ENCODE measurements at regions not wholly inside any gene's neighbourhood (a gene's known extent, or its start where the extent isn't known, plus 50 kb on each side); places are given as distances from the start of the nearest gene placed in this dataset.

DNA sequence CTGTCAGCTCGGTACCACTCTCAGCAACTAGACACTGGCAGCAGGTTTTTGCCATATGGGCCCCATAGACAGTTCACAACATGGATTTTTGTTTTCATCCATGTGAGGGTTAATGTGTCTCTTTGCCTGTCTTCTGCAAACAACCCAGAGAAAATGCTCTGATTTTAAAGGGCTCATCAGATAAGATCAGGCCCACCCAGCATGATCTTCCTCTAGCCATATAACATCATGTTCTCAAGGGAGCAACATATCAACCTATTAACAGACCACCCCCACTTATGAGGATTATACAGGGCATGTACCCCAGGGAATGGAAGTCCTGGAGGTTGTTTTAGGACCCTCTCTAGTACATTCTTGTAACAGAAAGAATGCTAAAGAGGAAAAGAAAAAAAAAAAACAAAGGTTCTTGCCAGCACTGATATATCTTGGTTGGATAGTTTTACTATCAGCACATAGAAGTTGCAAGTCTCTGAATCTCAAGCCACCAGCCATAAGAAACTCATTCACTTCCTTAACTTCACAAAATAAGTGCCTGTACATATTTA lies 1015.1 kb downstream of the TLE4 start:
- DNase-seq = no peak

- DNase-seq = no peak
Observed at GRCh38 chr9:80571953-80572352, 1000.2 kb downstream of the TLE4 start.

DNA sequence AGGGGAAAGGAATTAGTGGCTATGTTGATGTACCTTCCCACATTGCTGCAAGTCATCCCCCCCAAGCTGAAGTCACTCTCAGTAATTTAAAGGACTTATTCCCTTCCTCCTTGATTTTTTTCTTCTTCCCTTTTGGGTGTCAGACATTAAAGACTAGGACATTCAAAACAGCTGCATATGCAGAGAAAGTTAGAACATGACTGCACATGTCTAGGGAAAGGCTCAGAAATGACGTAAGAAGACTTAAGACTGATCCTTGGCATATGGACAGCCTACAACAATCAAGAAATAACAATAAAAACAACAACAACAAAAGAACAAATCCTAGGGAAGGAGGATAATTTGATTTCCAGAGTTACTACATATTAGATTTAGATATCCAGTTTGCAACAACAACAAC lies 997.5 kb downstream of the TLE4 start:
- DNase-seq = no peak

GRCh38 chr9:80561526-80561925 lies 989.8 kb downstream of the TLE4 start:
- DNase-seq = no peak

- DNase-seq = no peak
Observed at GRCh38 chr9:80560976-80561375, 989.2 kb downstream of the TLE4 start.

- DNase-seq = no peak
Observed at GRCh38 chr9:80557256-80557655, 985.5 kb downstream of the TLE4 start.

DNA sequence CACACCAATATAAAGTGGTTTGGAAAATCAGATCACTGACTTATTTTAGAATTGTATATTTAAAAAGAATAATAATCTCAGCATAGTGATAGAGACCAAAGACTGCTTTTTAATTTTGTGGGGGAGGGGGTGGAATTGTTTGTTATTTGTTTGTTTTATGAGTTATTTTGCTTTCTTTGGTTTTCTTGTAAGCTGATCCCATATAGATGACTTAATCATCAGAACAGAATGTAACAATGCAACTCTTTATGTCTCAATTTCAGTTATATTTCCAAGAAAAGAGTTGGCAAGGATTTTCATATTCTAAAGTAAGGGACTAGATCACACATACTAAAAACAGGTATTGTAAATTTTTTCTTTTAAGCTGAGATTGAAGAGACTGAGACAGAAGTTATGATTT lies 984.9 kb downstream of the TLE4 start:
- DNase-seq = no peak

- DNase-seq = no peak
Observed at GRCh38 chr9:80555782-80556325, 984.1 kb downstream of the TLE4 start.

GRCh38 chr9:80554856-80555255 lies 983.1 kb downstream of the TLE4 start:
- DNase-seq = no peak

- no peak for DNase-seq
Observed at GRCh38 chr9:80554301-80554700, 982.5 kb downstream of the TLE4 start.

DNA sequence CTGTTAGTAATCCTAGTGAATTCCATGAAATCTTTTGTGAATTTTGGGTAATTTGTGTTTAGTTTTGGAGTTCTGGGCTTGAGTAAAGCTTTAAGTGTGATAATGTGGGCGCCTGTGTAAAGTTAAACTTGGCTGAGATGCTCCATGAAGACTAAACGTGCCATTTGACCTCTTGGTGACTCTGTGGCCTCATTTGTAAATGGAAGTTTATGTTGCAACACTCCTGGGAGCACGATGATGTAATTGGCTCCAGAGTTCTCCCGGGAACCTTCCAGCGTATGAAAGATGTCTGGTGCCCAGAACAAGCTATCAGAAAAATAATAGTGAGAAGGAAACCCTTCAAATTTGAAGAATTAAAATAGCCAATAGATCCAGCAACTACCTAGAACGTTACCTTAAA lies 981.2 kb downstream of the TLE4 start:
- no peak for DNase-seq

- DNase-seq = no peak
Observed at GRCh38 chr9:80550181-80550580, 978.4 kb downstream of the TLE4 start.

GRCh38 chr9:80547613-80548012 lies 975.8 kb downstream of the TLE4 start:
- no peak for DNase-seq

DNA sequence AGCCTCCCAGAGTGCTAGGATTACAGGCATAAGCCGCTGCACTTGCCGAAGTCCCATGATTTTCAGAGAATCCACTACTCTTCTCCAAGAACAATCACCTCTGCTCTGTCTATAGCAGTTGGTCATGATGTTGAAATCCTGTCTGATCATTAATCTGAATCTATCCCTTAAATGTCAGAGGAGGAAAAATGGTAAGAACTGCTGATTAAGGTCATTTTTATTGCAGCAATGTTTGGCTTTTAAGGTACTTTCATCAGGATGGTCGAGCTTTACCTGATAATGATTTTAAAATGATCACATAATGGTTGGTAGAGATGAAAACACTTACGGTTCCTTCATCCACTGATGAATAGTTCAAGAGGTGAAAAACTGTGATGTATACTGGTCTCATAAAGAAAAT lies 968.6 kb downstream of the TLE4 start:
- no peak for DNase-seq

- no peak for DNase-seq
Observed at GRCh38 chr9:80538976-80539375, 967.2 kb downstream of the TLE4 start.

GRCh38 chr9:80522465-80522864 lies 950.7 kb downstream of the TLE4 start:
- no peak for DNase-seq

GRCh38 chr9:80521151-80521550 lies 949.4 kb downstream of the TLE4 start:
- DNase-seq = no peak

- no peak for DNase-seq
Observed at GRCh38 chr9:80520231-80520630, 948.5 kb downstream of the TLE4 start.

GRCh38 chr9:80518441-80518840 lies 946.7 kb downstream of the TLE4 start:
- DNase-seq = no peak

- no peak for DNase-seq
Observed at GRCh38 chr9:80516679-80517078, 944.9 kb downstream of the TLE4 start.

GRCh38 chr9:80509358-80509757 lies 937.6 kb downstream of the TLE4 start:
- no peak for DNase-seq

DNA sequence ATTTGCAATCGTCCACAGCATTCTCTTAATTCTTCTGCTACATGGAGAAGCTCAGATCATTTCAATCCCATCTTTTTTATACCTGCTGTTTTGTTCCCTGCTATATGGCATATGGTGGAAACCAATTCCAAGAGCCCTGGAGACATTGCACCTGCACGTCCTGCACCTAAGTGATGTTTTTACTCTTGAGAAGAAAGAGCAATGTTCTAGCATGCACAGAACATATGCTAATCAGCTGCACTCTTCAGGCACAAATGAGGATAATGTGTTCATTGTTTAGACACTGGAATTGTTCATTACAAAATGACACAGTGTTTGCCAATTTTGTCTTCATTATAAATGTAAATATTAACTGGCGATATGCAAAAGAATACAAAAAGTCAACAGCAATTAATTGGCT lies 935.8 kb downstream of the TLE4 start:
- DNase-seq = no peak

DNA sequence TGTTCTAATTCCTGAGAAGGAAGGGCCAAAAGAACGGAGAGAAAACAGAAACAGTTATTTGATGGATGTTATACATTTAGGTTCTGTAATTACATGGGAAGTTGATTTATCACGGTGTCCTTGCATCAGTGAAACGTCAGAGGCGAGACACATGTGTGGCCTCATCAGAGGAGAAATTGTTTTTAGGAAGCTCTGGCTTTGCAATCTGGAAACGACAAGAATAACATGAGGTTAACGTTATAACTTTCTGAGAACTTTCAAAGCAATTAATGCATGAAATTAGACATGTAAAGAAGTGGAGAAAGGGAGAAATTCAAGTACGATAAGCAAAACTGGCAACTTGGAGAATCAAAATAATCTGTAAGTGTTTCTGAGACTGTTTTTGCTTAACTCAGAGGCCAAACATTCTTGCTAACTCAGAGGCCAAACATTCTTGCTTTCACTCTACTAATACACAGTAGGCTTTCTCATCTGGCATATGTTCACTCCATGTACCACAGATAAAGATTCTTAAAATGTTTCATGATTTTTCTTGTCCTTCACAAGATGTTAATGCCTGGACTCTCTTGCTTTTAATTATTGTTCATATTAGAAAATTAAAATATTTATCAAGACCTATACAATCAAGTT lies 933.0 kb downstream of the TLE4 start:
- no peak for DNase-seq

GRCh38 chr9:80503671-80504281 lies 932.0 kb downstream of the TLE4 start:
- no peak for DNase-seq

DNA sequence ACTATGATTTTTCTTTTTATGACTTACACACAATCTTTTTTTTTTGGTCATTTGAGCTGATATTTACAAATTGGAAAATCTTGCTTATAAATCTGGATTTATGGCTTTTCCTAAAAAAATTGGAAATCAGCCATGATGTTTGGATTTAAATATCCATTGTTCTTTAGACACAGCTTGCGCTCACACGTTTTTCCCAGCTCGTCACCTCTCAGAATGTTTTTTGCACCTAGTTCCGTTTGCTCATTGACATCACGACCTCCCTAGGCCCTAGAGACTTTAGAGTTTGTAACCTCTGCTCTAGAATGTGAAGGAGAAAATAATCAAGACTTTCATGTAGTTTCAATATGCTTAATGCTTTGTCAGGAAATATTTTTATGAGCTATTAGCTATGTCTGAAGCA lies 930.5 kb downstream of the TLE4 start:
- no peak for DNase-seq

All from effector CD4-positive, alpha-beta T cell (primary cell).